T-helper 2 cell treated with Interferon-gamma antibody and Interleukin-4, amounts not matched to agents 5 μg/mL and 100 μg/mL, for 36 hours (primary cell): ENCODE measurements at regions not wholly inside any gene's neighbourhood (a gene's known extent, or its start where the extent isn't known, plus 50 kb on each side); places are given as distances from the start of the nearest gene placed in this dataset.

Experiments
- DNase-seq: peaks from one replicate; pipeline ENCODE4 v3.0.0; 2021; ENCODE audit warnings: low spot score
- H3K27ac Mint-ChIP-seq: one replicate; pipeline ENCODE4 v1.8.0; 2021; ENCODE audit warnings: mild to moderate bottlenecking, mixed read lengths
- H3K27me3 Mint-ChIP-seq: one replicate; pipeline ENCODE4 v1.8.0; 2021; ENCODE audit warnings: low read depth, mixed read lengths
- H3K36me3 Mint-ChIP-seq: one replicate; pipeline ENCODE4 v1.8.0; 2021; ENCODE audit warnings: low read depth, mixed read lengths
- H3K4me1 Mint-ChIP-seq: one replicate; pipeline ENCODE4 v1.8.0; 2021; ENCODE audit warnings: low read depth, mixed read lengths
- H3K4me3 Mint-ChIP-seq: one replicate; pipeline ENCODE4 v1.8.0; 2022; ENCODE audit warnings: mild to moderate bottlenecking, moderate library complexity, mixed read lengths
- H3K9me3 Mint-ChIP-seq: one replicate; pipeline ENCODE4 v1.8.0; 2021; ENCODE audit warnings: mixed read lengths

DNA sequence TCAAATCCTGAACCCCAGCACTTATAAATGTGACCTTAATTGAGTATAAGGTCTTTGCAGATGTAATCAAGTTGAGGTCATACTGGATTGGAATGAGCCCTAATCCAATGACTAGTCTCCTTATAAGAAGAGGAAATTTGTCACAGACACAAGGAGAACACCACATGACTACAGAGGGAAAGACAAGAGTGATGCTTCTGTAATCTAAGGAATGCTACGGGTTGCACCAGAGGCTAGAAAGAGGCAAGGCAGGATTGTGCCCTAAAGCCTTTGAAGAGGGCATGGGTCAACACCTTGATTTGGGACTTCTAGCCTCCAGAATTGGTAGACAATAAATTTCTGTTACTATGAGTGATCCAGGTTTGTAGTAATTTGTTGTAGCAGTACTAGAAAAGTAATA, 135.0 kb downstream of the FOXG1 start:
- no peak for DNase-seq
- Mint-ChIP-seq H3K27ac (no peak overlapping the region), H3K27me3 (no peaks in the 10 kb centered on the region), H3K9me3 (peaks cover 24% of the 10 kb centered on the region), H3K4me1 (no peaks in the 10 kb centered on the region), H3K4me3 (no peak overlapping the region), H3K36me3 (no peaks in the 10 kb centered on the region)

DNA sequence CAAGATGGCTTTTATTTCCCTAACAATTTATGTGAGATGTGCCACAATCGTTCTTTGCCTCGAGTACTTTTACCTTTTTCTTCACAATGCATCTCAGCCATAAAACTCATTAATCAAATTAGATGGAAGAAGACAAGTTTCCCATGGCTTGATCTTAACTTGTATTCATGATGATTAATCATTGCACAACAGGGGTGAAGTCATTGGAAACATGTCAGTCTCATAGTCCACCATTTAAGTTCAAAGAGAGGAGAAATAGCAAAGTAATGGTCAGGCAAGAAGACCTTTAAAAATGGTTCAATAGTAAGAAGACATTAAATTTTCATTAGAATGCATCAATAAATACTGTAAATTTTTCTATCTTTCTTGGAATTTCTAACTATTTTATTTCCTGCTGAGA, 136.3 kb downstream of the FOXG1 start:
- Mint-ChIP-seq H3K4me1 (no peaks in the 10 kb centered on the region), H3K4me3 (no peak overlapping the region), H3K27ac (no peak overlapping the region), H3K9me3 (peaks cover 35% of the 10 kb centered on the region), H3K36me3 (no peaks in the 10 kb centered on the region), H3K27me3 (no peaks in the 10 kb centered on the region)
- DNase-seq = no peak

DNA sequence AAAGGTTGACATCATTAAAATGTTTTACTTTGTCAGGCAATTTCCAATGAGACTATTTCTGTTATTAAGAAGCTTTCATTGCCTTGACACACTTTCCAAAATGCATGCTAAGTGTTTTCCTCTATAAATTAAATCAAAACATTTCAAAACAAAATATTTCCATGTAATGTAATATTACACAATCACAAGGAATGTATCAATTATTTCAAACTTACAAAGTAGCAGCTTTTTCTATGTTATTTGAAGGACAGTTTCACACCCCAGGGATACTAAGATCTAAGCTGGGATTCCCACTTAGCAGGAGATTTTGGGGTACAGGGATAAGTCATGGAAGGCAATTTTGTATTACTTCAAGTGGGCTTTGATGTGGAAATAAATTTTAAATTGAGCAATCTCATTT, 144.9 kb downstream of the FOXG1 start:
- Mint-ChIP-seq H3K9me3 (peaks cover 58% of the 10 kb centered on the region), H3K27ac (no peak overlapping the region), H3K27me3 (no peaks in the 10 kb centered on the region), H3K36me3 (no peaks in the 10 kb centered on the region), H3K4me1 (no peaks in the 10 kb centered on the region), H3K4me3 (no peak overlapping the region)
- no peak for DNase-seq

DNA sequence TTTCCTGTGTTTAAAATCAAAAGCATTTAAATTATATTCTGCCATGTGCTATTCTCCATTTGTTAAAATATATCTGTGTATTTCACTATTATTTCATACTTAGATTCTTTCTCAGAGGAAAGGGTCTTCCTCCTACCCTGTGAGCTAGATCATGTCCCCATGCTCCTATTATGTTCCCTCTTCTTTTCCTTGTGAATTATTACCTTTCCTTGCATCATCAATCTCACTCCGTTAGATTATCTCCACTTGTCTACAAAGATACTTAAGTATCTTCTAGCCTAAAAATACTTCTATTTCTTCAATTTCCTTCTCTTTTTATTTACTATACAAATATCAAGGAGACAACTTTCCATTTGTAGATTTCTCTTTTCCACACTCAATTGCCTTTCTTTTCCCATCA, 146.5 kb downstream of the FOXG1 start:
- Mint-ChIP-seq H3K4me3 (no peak overlapping the region), H3K9me3 (peaks cover 49% of the 10 kb centered on the region), H3K36me3 (no peaks in the 10 kb centered on the region), H3K27me3 (no peaks in the 10 kb centered on the region), H3K27ac (no peak overlapping the region), H3K4me1 (no peaks in the 10 kb centered on the region)
- no peak for DNase-seq

DNA sequence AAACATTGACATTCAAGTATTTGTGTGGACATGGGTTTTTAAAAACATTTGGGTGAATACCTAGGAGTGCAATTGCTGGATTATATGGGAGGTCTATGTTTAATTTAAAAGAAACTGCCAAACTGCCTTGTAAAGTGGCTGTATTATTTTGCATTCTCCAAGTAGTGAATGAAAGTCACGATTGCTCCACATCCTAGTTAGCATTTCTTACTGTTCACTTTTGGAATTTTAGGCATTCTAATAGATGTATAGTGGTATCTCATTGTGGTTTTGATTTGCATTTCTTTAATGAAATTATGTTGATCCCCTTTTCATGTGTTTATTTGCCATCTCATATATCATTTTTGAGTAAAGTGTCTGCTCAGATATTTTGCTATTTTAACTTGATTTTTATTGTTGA, 159.5 kb downstream of the FOXG1 start:
- DNase-seq = no peak
- H3K4me1 Mint-ChIP-seq = no peaks in the 10 kb centered on the region
- H3K9me3 Mint-ChIP-seq = peaks cover 45% of the 10 kb centered on the region
- H3K27ac Mint-ChIP-seq = no peak overlapping the region
- no peak overlapping the region for H3K4me3 Mint-ChIP-seq
- H3K36me3 Mint-ChIP-seq = no peaks in the 10 kb centered on the region
- H3K27me3 Mint-ChIP-seq = no peaks in the 10 kb centered on the region

DNA sequence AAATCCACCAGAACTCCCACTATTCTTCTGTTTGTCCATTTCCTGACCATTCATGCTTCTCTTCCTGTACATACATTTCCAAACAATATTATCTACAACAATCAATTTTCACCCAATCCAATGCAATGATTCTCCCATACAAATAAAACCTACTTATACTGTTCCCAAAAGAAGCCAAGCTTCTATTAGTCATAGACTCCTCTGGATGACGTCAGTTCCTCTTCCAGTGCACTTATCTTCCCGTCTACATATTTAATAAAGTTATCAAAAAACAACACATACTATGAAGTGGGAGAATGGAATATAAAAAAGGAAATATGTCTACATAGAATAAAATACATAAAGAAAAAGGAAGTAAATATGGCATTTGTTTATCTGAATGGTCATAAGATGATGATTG, 165.4 kb downstream of the FOXG1 start:
- no peak overlapping the region for H3K27ac Mint-ChIP-seq
- no peak for DNase-seq
- peaks cover 38% of the 10 kb centered on the region for H3K9me3 Mint-ChIP-seq
- no peaks in the 10 kb centered on the region for H3K4me1 Mint-ChIP-seq
- no peaks in the 10 kb centered on the region for H3K36me3 Mint-ChIP-seq
- H3K4me3 Mint-ChIP-seq = no peak overlapping the region
- no peaks in the 10 kb centered on the region for H3K27me3 Mint-ChIP-seq

DNA sequence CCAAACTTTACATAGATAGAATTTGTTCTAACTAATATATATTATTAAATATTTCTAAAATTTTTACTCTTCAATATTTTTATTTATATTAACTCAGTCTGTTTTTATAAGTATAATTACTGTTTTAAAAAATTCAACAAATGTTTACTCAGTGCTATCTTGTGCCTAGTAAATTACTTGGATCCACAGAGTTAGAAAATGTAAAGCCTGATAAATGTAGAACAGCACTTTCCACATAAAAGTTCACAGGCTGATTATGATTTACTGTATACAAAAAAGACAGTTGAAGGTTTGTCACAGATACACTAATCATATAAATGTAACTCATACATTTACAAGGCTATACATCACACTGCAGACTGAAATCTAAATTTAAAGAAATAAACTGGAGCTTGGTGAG, 170.0 kb downstream of the FOXG1 start:
- H3K4me3 Mint-ChIP-seq = no peak overlapping the region
- H3K27me3 Mint-ChIP-seq = no peaks in the 10 kb centered on the region
- H3K9me3 Mint-ChIP-seq = peaks cover 33% of the 10 kb centered on the region
- H3K4me1 Mint-ChIP-seq = no peaks in the 10 kb centered on the region
- H3K36me3 Mint-ChIP-seq = no peaks in the 10 kb centered on the region
- no peak overlapping the region for H3K27ac Mint-ChIP-seq
- no peak for DNase-seq

DNA sequence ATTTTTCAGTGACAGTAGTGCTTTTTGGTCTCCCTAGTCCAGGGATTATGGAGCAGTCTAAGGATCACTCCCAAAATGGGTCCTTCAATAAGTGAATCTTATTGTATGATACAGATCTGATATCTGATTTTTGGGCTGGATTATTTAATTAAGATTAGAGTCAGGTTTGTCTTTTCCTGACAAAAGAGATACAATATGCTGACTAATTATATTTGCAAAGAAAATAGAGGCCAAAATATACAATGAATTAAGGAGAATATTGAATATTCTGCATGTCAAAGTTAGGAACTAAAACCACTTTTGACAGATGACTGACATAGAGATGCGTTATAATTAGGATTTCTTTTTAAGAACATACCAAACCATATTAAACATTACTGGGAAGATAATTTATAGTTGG, 175.2 kb downstream of the FOXG1 start:
- no peak for DNase-seq
- Mint-ChIP-seq H3K4me1 (no peaks in the 10 kb centered on the region), H3K27me3 (no peaks in the 10 kb centered on the region), H3K36me3 (no peaks in the 10 kb centered on the region), H3K4me3 (no peak overlapping the region), H3K27ac (no peak overlapping the region), H3K9me3 (peaks cover 43% of the 10 kb centered on the region)

DNA sequence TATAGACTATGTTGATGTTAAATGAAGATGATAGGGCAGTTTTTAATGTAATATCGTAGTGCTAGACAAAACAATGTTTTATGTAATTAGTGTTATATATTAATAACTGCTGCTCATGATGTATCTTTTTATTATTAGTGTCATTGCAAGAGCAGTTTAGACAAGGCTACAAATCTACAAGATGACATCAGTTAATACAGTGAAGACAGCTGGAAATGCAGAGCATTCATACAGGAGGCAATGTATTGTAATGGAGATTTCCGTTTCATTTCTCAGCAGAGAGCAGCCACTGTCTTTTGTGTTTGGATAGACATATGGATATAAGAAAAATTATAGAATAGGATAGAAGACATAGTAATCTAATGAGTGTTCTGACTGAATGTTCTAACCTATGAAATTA, 178.0 kb downstream of the FOXG1 start:
- Mint-ChIP-seq H3K9me3 (peaks cover 57% of the 10 kb centered on the region), H3K4me1 (no peaks in the 10 kb centered on the region), H3K4me3 (no peak overlapping the region), H3K27ac (no peak overlapping the region), H3K27me3 (no peaks in the 10 kb centered on the region), H3K36me3 (no peaks in the 10 kb centered on the region)
- no peak for DNase-seq

DNA sequence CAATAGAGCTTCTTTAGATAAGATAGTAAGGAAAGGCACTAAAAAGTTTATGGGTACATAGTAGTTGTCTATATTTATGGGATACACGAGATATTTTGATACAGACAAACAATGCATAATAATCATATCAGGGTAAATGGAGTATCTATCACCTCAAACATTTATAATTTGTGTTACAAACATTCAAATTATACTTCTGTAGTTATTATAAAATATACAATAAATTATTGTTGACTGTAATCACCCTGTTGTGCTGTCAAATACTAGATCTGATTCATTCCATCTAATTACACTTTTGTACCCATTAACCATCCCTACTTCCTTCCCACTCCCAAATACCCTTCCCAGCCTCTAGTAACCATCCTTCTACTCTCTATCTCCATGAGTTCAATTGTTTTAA, 179.7 kb downstream of the FOXG1 start:
- Mint-ChIP-seq H3K4me1 (no peaks in the 10 kb centered on the region), H3K36me3 (no peaks in the 10 kb centered on the region), H3K27me3 (no peaks in the 10 kb centered on the region), H3K27ac (no peak overlapping the region), H3K9me3 (peaks cover 64% of the 10 kb centered on the region), H3K4me3 (no peak overlapping the region)
- no peak for DNase-seq

DNA sequence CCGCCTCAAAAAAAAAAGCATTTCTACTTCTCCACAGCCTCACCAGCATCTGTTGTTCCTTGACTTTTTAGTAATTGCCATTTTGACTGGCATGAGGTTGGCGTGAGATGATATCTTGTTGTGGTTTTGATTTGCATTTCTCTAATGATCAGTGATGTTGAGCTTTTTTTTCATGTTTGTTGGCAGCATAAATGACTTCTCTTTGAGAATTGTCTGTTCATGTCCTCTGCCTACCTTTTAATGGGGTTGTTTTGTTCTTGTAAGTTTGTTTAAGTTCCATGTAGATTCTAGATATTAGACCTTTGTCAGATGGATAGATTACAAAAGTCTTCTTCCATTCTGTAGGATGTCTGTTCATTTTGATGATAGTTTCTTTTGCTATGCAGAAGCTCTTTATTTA, 182.9 kb downstream of the FOXG1 start:
- H3K9me3 Mint-ChIP-seq = peaks cover 64% of the 10 kb centered on the region
- no peaks in the 10 kb centered on the region for H3K4me1 Mint-ChIP-seq
- H3K4me3 Mint-ChIP-seq = no peak overlapping the region
- no peaks in the 10 kb centered on the region for H3K36me3 Mint-ChIP-seq
- no peak overlapping the region for H3K27ac Mint-ChIP-seq
- DNase-seq = no peak
- no peaks in the 10 kb centered on the region for H3K27me3 Mint-ChIP-seq

DNA sequence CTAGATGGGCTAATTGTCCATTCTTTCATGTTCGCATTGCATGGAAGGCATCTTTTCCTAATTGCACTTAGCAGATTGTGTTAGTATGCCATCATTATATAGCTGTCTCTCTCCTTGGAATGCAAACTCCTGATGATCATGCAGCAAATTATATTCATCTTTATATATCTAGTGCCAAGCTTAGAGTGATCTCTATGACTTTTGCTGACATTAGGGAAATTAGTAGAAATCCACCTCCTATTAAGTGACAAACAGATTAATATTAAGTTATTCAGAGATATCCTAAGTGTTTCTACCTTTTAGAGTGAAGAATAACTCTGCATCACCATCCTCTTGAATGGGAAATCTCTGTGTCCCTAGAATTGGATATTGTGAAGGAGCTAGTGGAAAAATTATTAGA, 185.6 kb downstream of the FOXG1 start:
- H3K27me3 Mint-ChIP-seq = no peaks in the 10 kb centered on the region
- H3K4me1 Mint-ChIP-seq = no peaks in the 10 kb centered on the region
- no peak overlapping the region for H3K4me3 Mint-ChIP-seq
- no peak for DNase-seq
- H3K27ac Mint-ChIP-seq = no peak overlapping the region
- no peaks in the 10 kb centered on the region for H3K36me3 Mint-ChIP-seq
- H3K9me3 Mint-ChIP-seq = peaks cover 58% of the 10 kb centered on the region

DNA sequence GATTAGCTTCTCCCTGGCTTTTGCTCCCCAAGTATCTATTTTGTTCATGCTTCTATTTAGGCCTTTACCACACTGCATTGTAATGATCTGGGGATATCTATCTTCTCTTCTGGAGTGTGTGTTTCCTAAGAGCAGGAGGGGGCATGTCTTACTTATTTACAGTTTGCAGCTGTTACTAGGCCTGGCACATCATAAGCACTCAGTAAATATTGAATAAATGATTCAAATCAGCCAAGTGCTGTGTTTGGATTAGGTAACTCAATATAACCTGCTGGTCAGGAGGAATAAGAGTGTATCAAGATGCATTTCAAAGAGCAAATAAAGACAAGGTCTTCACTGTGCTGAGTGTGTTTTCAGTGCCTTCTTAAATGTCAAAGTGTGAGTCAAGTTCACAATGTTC, 186.1 kb downstream of the FOXG1 start:
- Mint-ChIP-seq H3K27me3 (no peaks in the 10 kb centered on the region), H3K4me3 (no peak overlapping the region), H3K9me3 (peaks cover 57% of the 10 kb centered on the region), H3K36me3 (no peaks in the 10 kb centered on the region), H3K4me1 (no peaks in the 10 kb centered on the region), H3K27ac (no peak overlapping the region)
- no peak for DNase-seq

DNA sequence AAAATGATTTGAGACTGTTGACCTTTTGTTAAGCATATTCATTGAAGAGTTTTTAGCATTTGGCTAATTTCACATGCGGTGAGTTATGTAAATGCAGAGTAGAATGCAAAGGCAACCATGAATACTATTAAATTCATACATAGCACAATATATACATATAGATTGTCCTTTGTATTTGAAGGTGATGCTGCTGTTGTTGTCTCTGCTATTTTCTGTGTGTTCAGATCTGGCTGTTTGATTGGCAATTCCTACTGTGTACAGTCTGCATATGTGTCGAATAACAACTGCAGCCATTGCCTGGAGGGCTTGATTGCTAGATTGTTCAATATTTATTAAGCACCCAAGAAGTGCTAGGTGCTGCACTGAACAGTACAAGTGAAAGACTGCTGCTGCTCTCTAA, 187.4 kb downstream of the FOXG1 start:
- Mint-ChIP-seq H3K27me3 (no peaks in the 10 kb centered on the region), H3K27ac (no peak overlapping the region), H3K4me3 (no peak overlapping the region), H3K9me3 (peaks cover 60% of the 10 kb centered on the region), H3K36me3 (no peaks in the 10 kb centered on the region), H3K4me1 (no peaks in the 10 kb centered on the region)
- DNase-seq = no peak

DNA sequence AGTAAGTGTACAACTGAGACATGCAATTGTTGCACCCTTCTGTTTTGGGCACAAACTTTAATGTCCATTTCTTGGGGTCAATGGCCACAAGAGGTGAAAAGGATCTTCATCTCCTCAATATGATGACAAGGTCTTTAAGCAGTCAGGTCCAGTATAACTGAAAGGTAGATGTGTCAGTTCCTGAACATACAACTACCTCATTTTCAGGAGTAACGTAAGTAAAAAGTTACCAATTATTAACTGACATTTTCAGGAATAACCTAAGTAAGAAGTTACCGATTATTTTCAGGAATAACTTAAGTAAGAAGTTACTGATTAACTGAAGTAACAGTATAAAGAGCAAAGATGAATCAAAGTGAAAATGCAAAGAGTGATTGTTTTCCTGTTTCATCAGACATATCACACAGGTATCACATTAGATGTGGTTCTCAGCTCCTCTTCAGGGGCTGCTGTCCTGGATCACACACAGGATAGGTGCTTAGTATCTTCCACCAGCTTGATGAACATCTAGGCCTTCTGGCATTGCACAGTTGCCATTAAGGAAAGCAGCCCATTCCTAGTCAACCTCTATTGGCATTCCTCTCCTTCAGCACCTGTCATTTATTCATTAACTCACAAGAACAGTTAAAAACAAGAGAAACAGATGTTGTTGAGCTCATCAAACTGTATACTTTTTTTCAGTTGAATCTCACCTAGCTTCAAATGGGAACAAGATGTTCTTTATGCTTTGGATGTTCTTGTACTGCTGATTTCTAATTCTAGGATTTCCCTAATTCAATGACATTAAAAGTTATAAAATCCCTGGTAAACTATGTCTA, 200.0 kb downstream of the FOXG1 start:
- H3K27me3 Mint-ChIP-seq = no peaks in the 10 kb centered on the region
- no peaks in the 10 kb centered on the region for H3K4me1 Mint-ChIP-seq
- H3K27ac Mint-ChIP-seq = no peak overlapping the region
- H3K9me3 Mint-ChIP-seq = peaks cover 43% of the 10 kb centered on the region
- H3K4me3 Mint-ChIP-seq = no peak overlapping the region
- no peak for DNase-seq
- no peaks in the 10 kb centered on the region for H3K36me3 Mint-ChIP-seq
